ENCODE measurements at regions not wholly inside any gene's neighbourhood (a gene's known extent, or its start where the extent isn't known, plus 50 kb on each side); places are given as distances from the start of the nearest gene placed in this dataset.

DNA sequence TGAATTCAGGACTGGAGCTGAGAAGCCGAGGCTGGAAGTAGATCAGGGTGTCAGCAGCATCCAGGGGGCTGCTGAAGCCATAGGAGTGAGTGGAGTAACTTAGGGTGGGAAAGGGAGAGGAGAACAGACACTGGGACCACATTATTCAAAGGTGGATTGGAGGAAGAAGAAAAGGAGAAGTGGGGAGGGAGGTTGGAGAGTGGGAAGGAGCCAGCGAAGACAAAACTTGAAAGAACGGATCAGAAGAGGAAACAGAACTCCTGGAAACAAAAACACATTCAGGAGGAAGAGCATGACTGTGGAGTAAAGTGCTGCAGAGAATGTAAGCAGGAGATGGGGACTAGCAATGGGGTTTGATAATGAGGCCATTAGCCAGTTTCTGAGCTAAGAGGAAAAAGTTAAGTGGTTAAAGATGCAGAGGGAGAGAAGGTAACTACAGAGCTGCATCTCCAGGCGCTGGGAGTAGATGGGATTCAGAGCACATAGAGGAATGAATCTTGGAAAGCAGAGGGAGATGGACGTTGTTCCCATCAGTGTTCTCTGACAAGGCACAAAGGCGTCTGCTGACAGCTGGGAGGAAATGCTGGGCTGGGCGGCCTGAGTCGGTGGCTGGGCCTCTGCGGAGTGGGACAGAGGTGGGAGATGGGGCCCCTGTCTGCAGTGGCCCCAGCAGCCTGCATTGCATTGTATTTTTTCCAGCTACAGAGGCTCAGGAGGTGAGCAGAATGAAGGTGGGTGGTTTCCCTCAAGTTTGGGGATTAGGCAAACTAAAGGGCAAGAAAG lies 63.1 kb upstream of the LEP start:
- Mint-ChIP-seq H3K9me3 (no peaks in the 10 kb centered on the region), H3K36me3 (ENCODE audit: insufficient read depth) (no peaks in the 10 kb centered on the region), H3K4me1 (ENCODE audit: low read depth) (no peaks in the 10 kb centered on the region), H3K4me3 (no peak overlapping the region), H3K27me3 (ENCODE audit: low read depth) (peaks cover 38% of the 10 kb centered on the region)
- no peak for ATAC-seq
- no peak for DNase-seq

DNA sequence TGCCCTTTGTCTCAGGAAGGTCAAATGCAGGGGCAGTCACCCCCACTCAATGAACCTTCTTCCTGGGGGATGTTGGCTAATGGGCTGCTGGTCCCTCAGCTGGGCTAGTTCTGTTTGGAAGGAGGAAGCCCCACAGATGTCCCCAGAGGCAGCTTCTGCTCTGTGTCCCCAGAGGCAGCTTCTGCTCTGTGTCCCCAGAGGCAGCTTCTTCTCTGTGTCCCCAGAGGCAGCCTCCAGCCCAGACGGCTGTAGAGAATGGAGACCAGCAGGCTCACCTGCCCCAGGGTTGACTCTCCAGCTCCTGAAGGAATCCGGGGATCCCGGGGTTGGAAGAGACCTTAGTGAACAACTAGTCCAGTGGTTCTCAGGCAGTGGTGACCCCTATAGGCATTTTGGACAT lies 62.5 kb upstream of the LEP start:
- Mint-ChIP-seq H3K36me3 (ENCODE audit: insufficient read depth) (no peaks in the 10 kb centered on the region), H3K4me3 (no peak overlapping the region), H3K27me3 (ENCODE audit: low read depth) (peaks cover 41% of the 10 kb centered on the region), H3K4me1 (ENCODE audit: low read depth) (no peaks in the 10 kb centered on the region), H3K9me3 (no peaks in the 10 kb centered on the region)
- no peak for DNase-seq
- no peak for ATAC-seq

DNA sequence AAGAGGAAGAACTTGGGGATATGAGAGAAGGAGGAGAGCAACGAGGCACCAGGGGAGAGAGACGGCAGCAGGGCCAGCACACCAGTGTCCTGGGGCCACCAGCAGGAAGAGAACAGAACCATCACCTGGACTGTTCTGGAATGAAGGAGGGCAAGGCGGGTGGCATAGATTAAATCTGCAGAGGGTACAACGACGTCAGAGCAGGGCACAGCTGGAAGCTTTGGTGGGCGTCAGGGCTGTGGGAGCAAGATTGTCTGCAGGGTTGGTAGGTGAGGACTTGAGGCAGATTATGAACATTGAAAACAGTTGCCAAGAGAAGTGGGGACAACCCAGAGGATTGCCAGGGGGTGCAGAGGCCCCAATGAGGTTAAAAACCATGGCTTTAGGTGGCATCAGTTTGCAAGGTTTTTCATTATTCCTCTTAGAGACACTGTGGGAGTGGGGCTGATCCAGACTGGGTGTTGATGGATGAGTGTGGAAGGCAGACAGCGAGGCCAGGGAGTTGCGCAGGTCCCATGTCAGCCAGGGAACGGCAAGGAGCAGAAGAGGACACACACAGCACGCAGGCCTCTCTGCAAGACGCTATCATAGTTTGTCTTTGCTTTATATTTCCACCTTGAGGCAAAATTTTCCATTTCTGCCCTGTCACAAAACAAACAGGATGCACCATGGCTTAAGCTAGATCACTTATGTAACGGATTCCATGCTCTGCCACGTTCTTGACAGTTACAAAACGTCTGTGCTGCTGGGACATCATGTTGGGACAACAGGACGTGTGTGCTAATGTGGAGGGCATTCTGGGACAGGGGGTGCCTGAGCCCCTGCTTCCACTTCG lies 52.5 kb upstream of the LEP start:
- peaks cover 43% of the 10 kb centered on the region for H3K27me3 Mint-ChIP-seq (ENCODE audit: low read depth)
- no peaks in the 10 kb centered on the region for H3K36me3 Mint-ChIP-seq (ENCODE audit: insufficient read depth)
- no peak overlapping the region for H3K4me3 Mint-ChIP-seq
- DNase-seq = no peak
- H3K4me1 Mint-ChIP-seq (ENCODE audit: low read depth) = no peaks in the 10 kb centered on the region
- ATAC-seq = no peak
- peaks cover 4% of the 10 kb centered on the region for H3K9me3 Mint-ChIP-seq

DNA sequence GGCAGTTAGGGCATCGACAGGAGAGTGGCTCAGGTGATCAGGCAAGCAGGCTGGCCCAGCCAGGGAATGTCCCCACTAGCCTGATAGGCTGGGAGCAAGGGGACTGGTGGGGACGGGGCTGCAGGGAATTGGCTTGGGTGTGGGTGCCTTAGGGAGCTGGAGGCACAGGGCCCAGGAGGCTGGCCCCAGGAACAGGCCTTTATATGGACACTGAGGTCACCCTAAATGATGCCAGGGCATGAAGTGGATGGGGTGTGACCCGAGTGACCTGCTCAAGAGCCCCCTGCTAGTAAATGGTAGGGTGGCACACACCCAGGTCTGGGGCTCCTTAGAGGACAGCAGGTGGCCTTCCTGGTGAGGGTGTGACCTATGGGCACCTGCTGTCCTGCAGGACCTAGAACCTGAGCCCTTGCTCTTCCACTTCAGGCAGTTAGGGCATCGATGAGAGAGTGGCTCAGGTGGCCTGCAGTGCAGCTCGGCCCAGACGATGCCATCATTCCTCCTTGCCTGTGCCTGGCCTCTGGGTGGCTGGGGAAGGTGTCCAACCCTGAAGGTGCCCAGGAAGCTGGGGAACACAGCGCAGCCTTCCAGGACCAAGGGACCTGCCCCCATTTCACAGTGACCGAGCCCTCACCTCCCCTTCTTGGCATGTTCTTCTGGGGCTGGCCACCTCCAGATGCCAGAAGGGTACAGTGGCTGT lies 51.7 kb upstream of the LEP start:
- H3K27me3 Mint-ChIP-seq (ENCODE audit: low read depth) = peaks cover 43% of the 10 kb centered on the region
- DNase-seq (no peak), ATAC-seq (no peak)
- H3K4me1 Mint-ChIP-seq (ENCODE audit: low read depth) = no peaks in the 10 kb centered on the region
- no peaks in the 10 kb centered on the region for H3K36me3 Mint-ChIP-seq (ENCODE audit: insufficient read depth)
- no peak overlapping the region for H3K4me3 Mint-ChIP-seq
- H3K9me3 Mint-ChIP-seq = peaks cover 11% of the 10 kb centered on the region

DNA sequence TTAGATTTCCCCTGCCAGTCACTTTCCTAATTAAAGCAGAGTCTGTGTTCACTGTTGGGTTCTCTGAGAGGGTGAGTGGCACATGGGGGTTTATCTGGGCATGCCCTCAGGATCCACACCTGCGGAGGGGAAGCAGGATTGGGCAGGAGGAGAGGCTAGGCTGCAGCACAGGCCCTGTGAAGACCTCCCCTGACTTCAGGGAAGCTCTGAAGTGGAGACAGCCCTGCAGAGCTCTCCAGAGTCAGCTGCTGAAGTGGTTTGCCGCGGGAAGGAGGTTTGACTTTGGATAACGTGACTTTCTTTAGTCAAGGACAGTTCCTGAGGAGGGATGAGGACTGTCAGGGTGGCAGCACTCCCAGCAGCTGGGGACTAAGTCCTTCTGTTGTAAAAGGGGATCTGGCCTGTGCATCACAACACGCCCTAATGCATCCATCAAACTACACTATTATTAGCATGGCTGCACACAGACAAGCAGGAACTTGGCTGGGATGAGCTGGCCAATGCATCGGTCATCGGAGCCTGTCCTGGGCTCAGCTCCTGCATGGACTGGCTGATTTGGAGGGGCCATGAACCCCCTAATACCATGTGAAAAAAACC lies 50.9 kb upstream of the LEP start:
- peaks cover 16% of the 10 kb centered on the region for H3K9me3 Mint-ChIP-seq
- peaks cover 43% of the 10 kb centered on the region for H3K27me3 Mint-ChIP-seq (ENCODE audit: low read depth)
- no peaks in the 10 kb centered on the region for H3K36me3 Mint-ChIP-seq (ENCODE audit: insufficient read depth)
- H3K4me1 Mint-ChIP-seq (ENCODE audit: low read depth) = no peaks in the 10 kb centered on the region
- H3K4me3 Mint-ChIP-seq = no peak overlapping the region
- DNase-seq (no peak), ATAC-seq (no peak)

DNA sequence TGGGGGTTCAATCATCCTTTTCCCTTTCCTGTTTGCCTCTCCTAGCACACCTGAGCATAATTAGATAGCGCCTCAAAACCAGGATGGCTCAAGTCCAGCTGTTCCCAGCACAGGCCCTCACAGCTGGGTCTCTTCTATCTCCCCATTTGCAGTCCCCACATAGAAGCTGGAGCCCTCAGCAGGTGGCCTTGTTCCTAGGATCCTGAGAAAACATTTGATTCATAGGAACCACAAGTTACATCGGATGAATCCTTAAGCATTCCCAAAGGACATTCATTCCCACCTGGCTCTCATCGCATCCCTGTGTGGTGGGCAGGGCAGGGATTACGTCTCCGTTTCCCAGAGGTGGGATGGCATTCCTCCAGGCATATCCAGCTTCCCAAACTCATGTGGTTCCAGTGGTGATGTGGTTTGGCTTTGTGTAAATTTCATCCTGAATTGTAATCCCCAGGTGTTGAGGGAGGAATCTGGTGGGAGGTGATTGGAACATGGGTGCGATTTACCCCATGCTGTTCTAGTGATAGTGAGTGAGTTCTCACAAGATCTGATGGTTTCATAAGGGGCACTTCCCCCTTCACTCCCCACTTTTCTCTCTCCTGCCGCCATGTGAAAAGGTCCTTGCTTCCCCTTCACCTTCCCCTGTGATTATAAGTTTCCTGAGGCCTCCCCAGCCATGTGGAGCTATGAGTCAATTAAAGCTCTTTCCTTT lies 49.8 kb upstream of the LEP start:
- ATAC-seq (no peak), DNase-seq (no peak)
- Mint-ChIP-seq H3K4me1 (ENCODE audit: low read depth) (no peaks in the 10 kb centered on the region), H3K36me3 (ENCODE audit: insufficient read depth) (no peaks in the 10 kb centered on the region), H3K9me3 (peaks cover 22% of the 10 kb centered on the region), H3K4me3 (no peak overlapping the region), H3K27me3 (ENCODE audit: low read depth) (peaks cover 40% of the 10 kb centered on the region)
